Osteoblast (primary cell): ENCODE measurements at regions not wholly inside any gene's neighbourhood (a gene's known extent, or its start where the extent isn't known, plus 50 kb on each side); places are given as distances from the start of the nearest gene placed in this dataset.
"Not testable (repeated sequence)": the region's sequence is repeated elsewhere in the genome, so short reads cannot be mapped to it uniquely, and the experiment has no call there.

Source experiments
- DNase-seq: peaks from one replicate; pipeline ENCODE4 v3.0.0; 2011; ENCODE audit warnings: low spot score, mixed read lengths; ENCODE audit not compliant: insufficient read length; ENCODE audit errors: missing footprints
- H2AFZ ChIP-seq: 2 replicates; pipeline ENCODE4 v1.6.0; 2011; ENCODE audit warnings: mild to moderate bottlenecking, low read length
- H3K27ac ChIP-seq: 2 replicates; pipeline ENCODE4 v1.5.1; 2011; ENCODE audit warnings: mild to moderate bottlenecking, low read depth, low read length, moderate library complexity
- H3K27me3 ChIP-seq: 2 replicates; pipeline ENCODE4 v1.6.0; 2012; ENCODE audit warnings: mild to moderate bottlenecking, control low read depth, inconsistent platforms, low read length, moderate library complexity; ENCODE audit not compliant: insufficient read depth
- H3K36me3 ChIP-seq: 2 replicates; pipeline ENCODE4 v1.5.1; 2011; ENCODE audit warnings: mild to moderate bottlenecking, low read length, control low read depth, moderate library complexity; ENCODE audit not compliant: insufficient read depth
- H3K4me1 ChIP-seq: 2 replicates; pipeline ENCODE4 v1.5.1; 2011; ENCODE audit warnings: mild to moderate bottlenecking, low read length, control low read depth, moderate library complexity; ENCODE audit not compliant: insufficient read depth
- H3K4me2 ChIP-seq: 2 replicates; pipeline ENCODE4 v1.6.0; 2011; ENCODE audit warnings: mild to moderate bottlenecking, low read length; ENCODE audit not compliant: insufficient read depth
- H3K4me3 ChIP-seq: fragments of 200-600 bp; sonication (generic); 3 replicates; pipeline ENCODE4 v1.5.1; 2012; ENCODE audit warnings: mild to moderate bottlenecking, low read length, inconsistent platforms; ENCODE audit not compliant: insufficient read depth
- H3K79me2 ChIP-seq: 2 replicates; pipeline ENCODE4 v1.6.0; 2012; ENCODE audit warnings: mild to moderate bottlenecking, low read length, control low read depth, inconsistent platforms; ENCODE audit not compliant: insufficient read depth
- H3K9me3 ChIP-seq: 2 replicates; pipeline ENCODE4 v1.5.1; 2011; ENCODE audit warnings: low read depth, low read length, control low read depth
- H4K20me1 ChIP-seq: 2 replicates; pipeline ENCODE4 v1.6.0; 2012; ENCODE audit warnings: mild to moderate bottlenecking, low read length, control low read depth; ENCODE audit not compliant: insufficient read depth
- TF ChIP-seq, protein P1 (sequence below): IDR thresholded peaks from 2 replicates; pipeline ENCODE4 v1.5.1; 2011; ENCODE audit warnings: mild to moderate bottlenecking, low read depth, low read length, moderate library complexity; ENCODE audit errors: extremely low read depth

- Histone ChIP-seq H3K9me3 (no peaks in the 10 kb centered on the region), H3K4me3 (no peak overlapping the region), H3K79me2 (no peaks in the 10 kb centered on the region), H3K27me3 (no peaks in the 10 kb centered on the region), H2AFZ (no peak overlapping the region), H3K36me3 (no peaks in the 10 kb centered on the region), H3K4me2 (no peak overlapping the region), H3K27ac (no peak overlapping the region), H3K4me1 (peaks cover 4% of the 10 kb centered on the region), H4K20me1 (no peaks in the 10 kb centered on the region)
- TF ChIP-seq, protein P1, sequence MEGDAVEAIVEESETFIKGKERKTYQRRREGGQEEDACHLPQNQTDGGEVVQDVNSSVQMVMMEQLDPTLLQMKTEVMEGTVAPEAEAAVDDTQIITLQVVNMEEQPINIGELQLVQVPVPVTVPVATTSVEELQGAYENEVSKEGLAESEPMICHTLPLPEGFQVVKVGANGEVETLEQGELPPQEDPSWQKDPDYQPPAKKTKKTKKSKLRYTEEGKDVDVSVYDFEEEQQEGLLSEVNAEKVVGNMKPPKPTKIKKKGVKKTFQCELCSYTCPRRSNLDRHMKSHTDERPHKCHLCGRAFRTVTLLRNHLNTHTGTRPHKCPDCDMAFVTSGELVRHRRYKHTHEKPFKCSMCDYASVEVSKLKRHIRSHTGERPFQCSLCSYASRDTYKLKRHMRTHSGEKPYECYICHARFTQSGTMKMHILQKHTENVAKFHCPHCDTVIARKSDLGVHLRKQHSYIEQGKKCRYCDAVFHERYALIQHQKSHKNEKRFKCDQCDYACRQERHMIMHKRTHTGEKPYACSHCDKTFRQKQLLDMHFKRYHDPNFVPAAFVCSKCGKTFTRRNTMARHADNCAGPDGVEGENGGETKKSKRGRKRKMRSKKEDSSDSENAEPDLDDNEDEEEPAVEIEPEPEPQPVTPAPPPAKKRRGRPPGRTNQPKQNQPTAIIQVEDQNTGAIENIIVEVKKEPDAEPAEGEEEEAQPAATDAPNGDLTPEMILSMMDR = no peak
- peak; percentile 29 for DNase-seq
Measured at GRCh38 chr10:124321433-124322089, 97.2 kb downstream of the OAT start.

GRCh38 chr10:124320778-124321432, 97.8 kb downstream of the OAT start:
- peaks cover 4% of the 10 kb centered on the region for H3K4me1 ChIP-seq
- H2AFZ ChIP-seq = no peak overlapping the region
- H3K9me3 ChIP-seq = no peaks in the 10 kb centered on the region
- H3K36me3 ChIP-seq = no peaks in the 10 kb centered on the region
- TF ChIP-seq, protein P1 = no peak
- H4K20me1 ChIP-seq = no peaks in the 10 kb centered on the region
- peak; percentile 29 for DNase-seq
- H3K79me2 ChIP-seq = no peaks in the 10 kb centered on the region
- no peak overlapping the region for H3K4me3 ChIP-seq
- H3K27me3 ChIP-seq = no peaks in the 10 kb centered on the region
- H3K4me2 ChIP-seq = no peak overlapping the region
- no peak overlapping the region for H3K27ac ChIP-seq

- H3K4me3 ChIP-seq = no peak overlapping the region
- H2AFZ ChIP-seq = no peak overlapping the region
- TF ChIP-seq, protein P1 = no peak
- H3K36me3 ChIP-seq = no peaks in the 10 kb centered on the region
- H3K4me1 ChIP-seq = peaks cover 4% of the 10 kb centered on the region
- H3K79me2 ChIP-seq = no peaks in the 10 kb centered on the region
- no peaks in the 10 kb centered on the region for H4K20me1 ChIP-seq
- no peaks in the 10 kb centered on the region for H3K9me3 ChIP-seq
- DNase-seq = peak; percentile 90
- no peak overlapping the region for H3K4me2 ChIP-seq
- H3K27ac ChIP-seq = peak overlapping the region; percentile 54
- H3K27me3 ChIP-seq = no peaks in the 10 kb centered on the region
Measured at GRCh38 chr10:124319926-124320391, 98.8 kb downstream of the OAT start.

GRCh38 chr10:124319520-124319919, 99.2 kb downstream of the OAT start:
- not testable (repeated sequence) for H2AFZ ChIP-seq, H3K36me3 ChIP-seq, H3K4me3 ChIP-seq, H3K27me3 ChIP-seq, H3K4me1 ChIP-seq, DNase-seq, H3K9me3 ChIP-seq, H3K79me2 ChIP-seq, H4K20me1 ChIP-seq, H3K4me2 ChIP-seq
- H3K27ac ChIP-seq = peak overlapping the region; percentile 54
